ENCODE measurements at regions not wholly inside any gene's neighbourhood (a gene's known extent, or its start where the extent isn't known, plus 50 kb on each side); places are given as distances from the start of the nearest gene placed in this dataset.

- H3K4me3 ChIP-seq (ENCODE audit: insufficient read depth, low read length, poor library complexity, severe bottlenecking) = no peak overlapping the region
- H3K9ac ChIP-seq (ENCODE audit: low read length) = no peak overlapping the region
- no peaks in the 10 kb centered on the region for H3K27me3 ChIP-seq (ENCODE audit: low read length)
- H3K36me3 ChIP-seq (ENCODE audit: low read length) = no peaks in the 10 kb centered on the region
- no peaks in the 10 kb centered on the region for H3K9me3 ChIP-seq (ENCODE audit: insufficient read depth, low read length)
- no peaks in the 10 kb centered on the region for H3K79me2 ChIP-seq (ENCODE audit: insufficient read depth, low read length)
- H2AFZ ChIP-seq (ENCODE audit: low read depth, low read length, severe bottlenecking) = no peak overlapping the region
- no peak overlapping the region for H3K27ac ChIP-seq (ENCODE audit: low read depth, low read length)
- H3K9me2 ChIP-seq (replicated peaks; ENCODE audit: insufficient read depth, low read length) = no peaks in the 10 kb centered on the region
- TF ChIP-seq, protein P1, sequence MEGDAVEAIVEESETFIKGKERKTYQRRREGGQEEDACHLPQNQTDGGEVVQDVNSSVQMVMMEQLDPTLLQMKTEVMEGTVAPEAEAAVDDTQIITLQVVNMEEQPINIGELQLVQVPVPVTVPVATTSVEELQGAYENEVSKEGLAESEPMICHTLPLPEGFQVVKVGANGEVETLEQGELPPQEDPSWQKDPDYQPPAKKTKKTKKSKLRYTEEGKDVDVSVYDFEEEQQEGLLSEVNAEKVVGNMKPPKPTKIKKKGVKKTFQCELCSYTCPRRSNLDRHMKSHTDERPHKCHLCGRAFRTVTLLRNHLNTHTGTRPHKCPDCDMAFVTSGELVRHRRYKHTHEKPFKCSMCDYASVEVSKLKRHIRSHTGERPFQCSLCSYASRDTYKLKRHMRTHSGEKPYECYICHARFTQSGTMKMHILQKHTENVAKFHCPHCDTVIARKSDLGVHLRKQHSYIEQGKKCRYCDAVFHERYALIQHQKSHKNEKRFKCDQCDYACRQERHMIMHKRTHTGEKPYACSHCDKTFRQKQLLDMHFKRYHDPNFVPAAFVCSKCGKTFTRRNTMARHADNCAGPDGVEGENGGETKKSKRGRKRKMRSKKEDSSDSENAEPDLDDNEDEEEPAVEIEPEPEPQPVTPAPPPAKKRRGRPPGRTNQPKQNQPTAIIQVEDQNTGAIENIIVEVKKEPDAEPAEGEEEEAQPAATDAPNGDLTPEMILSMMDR (IDR thresholded peaks at IDR 0.05; ENCODE audit: insufficient read depth, low read length, poor library complexity, severe bottlenecking) = no peak
- TF ChIP-seq EZH2phosphoT487 (conservative IDR thresholded peaks at IDR 0.05; ENCODE audit: low read length) = no peak
- H3F3A ChIP-seq (ENCODE audit: insufficient read depth) = no peaks in the 10 kb centered on the region
- H3K4me2 ChIP-seq (ENCODE audit: low read depth, low read length, poor library complexity, severe bottlenecking) = no peak overlapping the region
- H4K20me1 ChIP-seq (ENCODE audit: low read depth, low read length) = no peaks in the 10 kb centered on the region
Observed at GRCh38 chr11:69935941-69936505, 116.8 kb upstream of the FGF3 start.

DNA sequence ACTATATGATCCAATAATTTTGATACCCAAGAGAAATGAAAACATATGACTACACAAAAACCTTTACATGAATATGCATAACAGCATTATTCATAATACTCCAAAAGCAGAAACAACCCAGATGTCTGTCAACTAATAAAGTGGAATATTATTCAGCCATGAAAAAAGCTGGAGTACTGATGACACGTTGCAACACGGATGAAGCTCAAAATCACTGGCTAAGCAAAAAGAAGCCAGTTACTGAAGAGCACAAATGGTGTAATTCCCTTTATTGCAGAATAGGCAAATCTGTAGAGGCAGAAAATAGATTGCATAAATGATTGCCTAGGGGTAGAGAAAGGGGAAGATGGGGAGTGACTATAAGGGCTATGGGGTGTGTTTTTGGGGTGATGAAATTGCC lies 117.6 kb upstream of the FGF3 start:
- Histone ChIP-seq H3K4me3 (ENCODE audit: insufficient read depth, low read length, poor library complexity, severe bottlenecking) (no peak overlapping the region), H3K27ac (ENCODE audit: low read depth, low read length) (no peak overlapping the region), H3K36me3 (ENCODE audit: low read length) (no peaks in the 10 kb centered on the region), H3K27me3 (ENCODE audit: low read length) (no peaks in the 10 kb centered on the region), H4K20me1 (ENCODE audit: low read depth, low read length) (no peaks in the 10 kb centered on the region), H3K9ac (ENCODE audit: low read length) (no peak overlapping the region), H3K9me2 (replicated peaks; ENCODE audit: insufficient read depth, low read length) (no peaks in the 10 kb centered on the region), H3K79me2 (ENCODE audit: insufficient read depth, low read length) (no peaks in the 10 kb centered on the region), H3K9me3 (ENCODE audit: insufficient read depth, low read length) (no peaks in the 10 kb centered on the region), H2AFZ (ENCODE audit: low read depth, low read length, severe bottlenecking) (no peak overlapping the region), H3K4me2 (ENCODE audit: low read depth, low read length, poor library complexity, severe bottlenecking) (no peak overlapping the region), H3F3A (ENCODE audit: insufficient read depth) (no peaks in the 10 kb centered on the region)
- TF ChIP-seq, protein P1 (IDR thresholded peaks at IDR 0.05; ENCODE audit: insufficient read depth, low read length, poor library complexity, severe bottlenecking) = no peak
- no peak for TF ChIP-seq EZH2phosphoT487 (conservative IDR thresholded peaks at IDR 0.05; ENCODE audit: low read length)

DNA sequence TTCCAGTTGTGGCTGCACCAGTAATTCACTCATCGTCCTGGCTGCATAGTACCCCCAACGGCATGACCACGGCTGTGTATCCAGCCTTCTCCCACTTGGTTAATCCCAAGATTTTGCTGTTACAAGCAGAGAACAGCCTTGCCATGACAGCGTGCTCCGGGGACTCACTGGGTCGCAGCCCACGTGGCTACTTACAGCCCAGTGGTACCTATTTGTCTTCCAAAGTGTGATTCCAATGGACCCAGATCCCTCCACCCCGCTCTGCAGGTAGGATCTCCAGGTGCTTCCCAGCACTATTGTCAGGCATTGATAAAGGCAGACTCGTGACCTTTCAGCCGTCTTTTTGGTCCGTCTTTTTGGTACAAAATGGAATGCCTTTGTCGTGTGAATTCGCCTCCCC lies 119.0 kb upstream of the FGF3 start:
- Histone ChIP-seq H3F3A (ENCODE audit: insufficient read depth) (no peaks in the 10 kb centered on the region), H3K27ac (ENCODE audit: low read depth, low read length) (no peak overlapping the region), H2AFZ (ENCODE audit: low read depth, low read length, severe bottlenecking) (no peak overlapping the region), H4K20me1 (ENCODE audit: low read depth, low read length) (no peaks in the 10 kb centered on the region), H3K9ac (ENCODE audit: low read length) (no peak overlapping the region), H3K27me3 (ENCODE audit: low read length) (no peaks in the 10 kb centered on the region), H3K4me3 (ENCODE audit: insufficient read depth, low read length, poor library complexity, severe bottlenecking) (no peak overlapping the region), H3K9me3 (ENCODE audit: insufficient read depth, low read length) (no peaks in the 10 kb centered on the region), H3K9me2 (replicated peaks; ENCODE audit: insufficient read depth, low read length) (no peaks in the 10 kb centered on the region), H3K4me2 (ENCODE audit: low read depth, low read length, poor library complexity, severe bottlenecking) (no peak overlapping the region), H3K36me3 (ENCODE audit: low read length) (no peaks in the 10 kb centered on the region), H3K79me2 (ENCODE audit: insufficient read depth, low read length) (no peaks in the 10 kb centered on the region)
- no peak for TF ChIP-seq EZH2phosphoT487 (conservative IDR thresholded peaks at IDR 0.05; ENCODE audit: low read length)
- TF ChIP-seq, protein P1 (IDR thresholded peaks at IDR 0.05; ENCODE audit: insufficient read depth, low read length, poor library complexity, severe bottlenecking) = no peak
